ENCODE measurements at regions not wholly inside any gene's neighbourhood (a gene's known extent, or its start where the extent isn't known, plus 50 kb on each side); places are given as distances from the start of the nearest gene placed in this dataset.

DNA sequence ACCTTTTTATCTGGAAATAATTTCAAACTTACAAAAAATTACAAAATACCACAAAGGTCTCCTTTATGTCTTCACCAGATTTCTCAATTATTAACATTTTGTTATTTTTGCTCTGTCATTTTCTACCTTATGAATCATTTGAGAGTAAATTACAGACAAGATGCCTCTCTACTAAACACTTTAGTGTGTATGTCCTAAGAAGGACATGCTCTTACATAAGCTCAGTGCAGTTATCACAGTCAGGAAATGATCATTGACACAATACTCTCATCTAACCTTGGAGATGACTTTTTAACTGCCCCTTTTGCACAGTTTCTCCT lies 378.9 kb upstream of the RUNX1 start (continued):
- TF ChIP-seq GABPA (IDR thresholded peaks at IDR 0.05; ENCODE audit: low read depth) (no peak), EZH2phosphoT487 (IDR thresholded peaks at IDR 0.05; ENCODE audit: borderline replicate concordance, low read depth) (no peak), RCOR1 (IDR thresholded peaks at IDR 0.05; ENCODE audit: low read length) (no peak)
- TF ChIP-seq, protein P1, sequence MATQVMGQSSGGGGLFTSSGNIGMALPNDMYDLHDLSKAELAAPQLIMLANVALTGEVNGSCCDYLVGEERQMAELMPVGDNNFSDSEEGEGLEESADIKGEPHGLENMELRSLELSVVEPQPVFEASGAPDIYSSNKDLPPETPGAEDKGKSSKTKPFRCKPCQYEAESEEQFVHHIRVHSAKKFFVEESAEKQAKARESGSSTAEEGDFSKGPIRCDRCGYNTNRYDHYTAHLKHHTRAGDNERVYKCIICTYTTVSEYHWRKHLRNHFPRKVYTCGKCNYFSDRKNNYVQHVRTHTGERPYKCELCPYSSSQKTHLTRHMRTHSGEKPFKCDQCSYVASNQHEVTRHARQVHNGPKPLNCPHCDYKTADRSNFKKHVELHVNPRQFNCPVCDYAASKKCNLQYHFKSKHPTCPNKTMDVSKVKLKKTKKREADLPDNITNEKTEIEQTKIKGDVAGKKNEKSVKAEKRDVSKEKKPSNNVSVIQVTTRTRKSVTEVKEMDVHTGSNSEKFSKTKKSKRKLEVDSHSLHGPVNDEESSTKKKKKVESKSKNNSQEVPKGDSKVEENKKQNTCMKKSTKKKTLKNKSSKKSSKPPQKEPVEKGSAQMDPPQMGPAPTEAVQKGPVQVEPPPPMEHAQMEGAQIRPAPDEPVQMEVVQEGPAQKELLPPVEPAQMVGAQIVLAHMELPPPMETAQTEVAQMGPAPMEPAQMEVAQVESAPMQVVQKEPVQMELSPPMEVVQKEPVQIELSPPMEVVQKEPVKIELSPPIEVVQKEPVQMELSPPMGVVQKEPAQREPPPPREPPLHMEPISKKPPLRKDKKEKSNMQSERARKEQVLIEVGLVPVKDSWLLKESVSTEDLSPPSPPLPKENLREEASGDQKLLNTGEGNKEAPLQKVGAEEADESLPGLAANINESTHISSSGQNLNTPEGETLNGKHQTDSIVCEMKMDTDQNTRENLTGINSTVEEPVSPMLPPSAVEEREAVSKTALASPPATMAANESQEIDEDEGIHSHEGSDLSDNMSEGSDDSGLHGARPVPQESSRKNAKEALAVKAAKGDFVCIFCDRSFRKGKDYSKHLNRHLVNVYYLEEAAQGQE (IDR thresholded peaks at IDR 0.05; ENCODE audit: low read depth, low read length): no peak

DNA sequence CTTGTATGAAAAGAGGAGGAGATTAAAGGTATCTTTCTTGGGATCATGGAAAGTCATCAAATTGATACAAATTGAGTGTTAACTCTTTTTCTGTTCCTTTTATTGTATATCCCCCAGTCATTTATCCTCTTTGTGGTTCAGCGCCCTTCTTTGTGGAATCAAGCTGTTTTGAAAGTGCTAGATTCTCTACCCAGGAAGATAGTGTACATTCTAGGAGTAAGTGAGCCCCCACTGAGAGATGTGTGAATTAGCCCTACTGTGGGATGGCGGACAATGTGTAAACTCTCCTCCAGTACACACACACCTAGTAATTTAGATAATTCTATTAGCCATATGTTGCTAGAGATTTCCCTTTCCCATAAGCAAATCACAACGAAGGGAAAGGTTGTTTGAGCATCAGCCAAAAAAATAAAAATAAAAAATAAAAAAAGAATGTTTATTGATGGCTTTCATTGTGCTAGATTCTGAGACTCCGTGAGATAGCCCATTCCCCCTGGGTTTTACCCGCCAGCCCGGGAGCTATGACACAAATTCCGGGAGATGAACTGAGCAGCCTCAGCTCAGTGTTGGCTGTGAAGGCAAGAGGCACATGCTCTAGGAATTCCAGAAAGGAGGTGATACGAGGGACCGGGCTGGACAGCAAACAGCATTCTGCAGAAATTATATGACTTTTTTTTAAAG lies 378.4 kb upstream of the RUNX1 start:
- H3K4me3 ChIP-seq (ENCODE audit: low read depth in 2 of 2, low read length in 1 of 2): no peak overlapping the region
- H3K79me2 ChIP-seq (ENCODE audit: insufficient read depth): no peaks in the 10 kb centered on the region
- ChIA-PET CTCF (no interaction called here), POLR2A (no interaction called here)
- DNase-seq: no peak
- peaks cover 0 to 2% of the 10 kb centered on the region in 2 experiments; a peak in 2 of 4 replicates for H3K4me1 ChIP-seq (ENCODE audit: control insufficient read depth in 1 of 2, insufficient read depth in 2 of 2, low read depth in 1 of 2, low read length in 1 of 2)
- H3K36me3 ChIP-seq (replicated peaks in 1 of 2; ENCODE audit: control insufficient read depth in 1 of 2, insufficient read depth in 2 of 2, low read length in 1 of 2): no peaks in the 10 kb centered on the region
- H4K20me1 ChIP-seq (ENCODE audit: insufficient read depth): no peaks in the 10 kb centered on the region
- 58% methylated on average over 9 of the region's 9 CpGs for WGBS (ENCODE audit: low lambda C conversion rate)
- peaks cover 9% of the 10 kb centered on the region for H3F3A ChIP-seq (replicated peaks; ENCODE audit: insufficient read depth)
- no peak overlapping the region for H2AFZ ChIP-seq (ENCODE audit: low read depth)
- TF ChIP-seq FOXM1 (IDR thresholded peaks at IDR 0.05; ENCODE audit: low read depth): no peak
- no peak for TF ChIP-seq RAD21 (IDR thresholded peaks at IDR 0.05; ENCODE audit: low read length)
- TF ChIP-seq, protein P2, sequence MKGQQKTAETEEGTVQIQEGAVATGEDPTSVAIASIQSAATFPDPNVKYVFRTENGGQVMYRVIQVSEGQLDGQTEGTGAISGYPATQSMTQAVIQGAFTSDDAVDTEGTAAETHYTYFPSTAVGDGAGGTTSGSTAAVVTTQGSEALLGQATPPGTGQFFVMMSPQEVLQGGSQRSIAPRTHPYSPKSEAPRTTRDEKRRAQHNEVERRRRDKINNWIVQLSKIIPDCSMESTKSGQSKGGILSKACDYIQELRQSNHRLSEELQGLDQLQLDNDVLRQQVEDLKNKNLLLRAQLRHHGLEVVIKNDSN (IDR thresholded peaks at IDR 0.05; ENCODE audit: borderline replicate concordance, low read depth): no peak
- no peak for TF ChIP-seq RCOR1 (IDR thresholded peaks at IDR 0.05; ENCODE audit: low read length)
- TF ChIP-seq GATA2 (CRISPR knock-in tag; IDR thresholded peaks at IDR 0.05): no peak
- no peak for TF ChIP-seq RFX5 (IDR thresholded peaks at IDR 0.05; ENCODE audit: low read length)
- TF ChIP-seq NFIC (IDR thresholded peaks at IDR 0.05; ENCODE audit: borderline replicate concordance): no peak
- no peak for TF ChIP-seq EZH2phosphoT487 (IDR thresholded peaks at IDR 0.05; ENCODE audit: borderline replicate concordance, low read depth)
- TF ChIP-seq FOXJ3 (CRISPR knock-in tag; IDR thresholded peaks at IDR 0.05): no peak
- TF ChIP-seq, protein P3, sequence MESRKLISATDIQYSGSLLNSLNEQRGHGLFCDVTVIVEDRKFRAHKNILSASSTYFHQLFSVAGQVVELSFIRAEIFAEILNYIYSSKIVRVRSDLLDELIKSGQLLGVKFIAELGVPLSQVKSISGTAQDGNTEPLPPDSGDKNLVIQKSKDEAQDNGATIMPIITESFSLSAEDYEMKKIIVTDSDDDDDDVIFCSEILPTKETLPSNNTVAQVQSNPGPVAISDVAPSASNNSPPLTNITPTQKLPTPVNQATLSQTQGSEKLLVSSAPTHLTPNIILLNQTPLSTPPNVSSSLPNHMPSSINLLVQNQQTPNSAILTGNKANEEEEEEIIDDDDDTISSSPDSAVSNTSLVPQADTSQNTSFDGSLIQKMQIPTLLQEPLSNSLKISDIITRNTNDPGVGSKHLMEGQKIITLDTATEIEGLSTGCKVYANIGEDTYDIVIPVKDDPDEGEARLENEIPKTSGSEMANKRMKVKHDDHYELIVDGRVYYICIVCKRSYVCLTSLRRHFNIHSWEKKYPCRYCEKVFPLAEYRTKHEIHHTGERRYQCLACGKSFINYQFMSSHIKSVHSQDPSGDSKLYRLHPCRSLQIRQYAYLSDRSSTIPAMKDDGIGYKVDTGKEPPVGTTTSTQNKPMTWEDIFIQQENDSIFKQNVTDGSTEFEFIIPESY (IDR thresholded peaks at IDR 0.05; ENCODE audit: borderline replicate concordance, low read depth): no peak
- no peak for TF ChIP-seq ELF1 (IDR thresholded peaks at IDR 0.05)
- H3K4me2 ChIP-seq: no peak overlapping the region
- H3K27me3 ChIP-seq (ENCODE audit: insufficient read depth): no peaks in the 10 kb centered on the region
- H3K9me3 ChIP-seq: no peaks in the 10 kb centered on the region
- H3K27ac ChIP-seq (ENCODE audit: low read depth in 2 of 2, low read length in 1 of 2): no peak overlapping the region
- H3K9ac ChIP-seq: no peak overlapping the region
- H3K9me2 ChIP-seq: no peaks in the 10 kb centered on the region

Data from SK-N-SH (cell line).